ENCODE measurements at regions not wholly inside any gene's neighbourhood (a gene's known extent, or its start where the extent isn't known, plus 50 kb on each side); places are given as distances from the start of the nearest gene placed in this dataset.

- Histone ChIP-seq H3K36me3 (ENCODE audit: control insufficient read depth in 2 of 4, insufficient read depth in 4 of 4, low read length in 3 of 4) (no peaks in the 10 kb centered on the region), H2BK15ac (ENCODE audit: low read length) (no peak overlapping the region), H2BK20ac (ENCODE audit: low read length) (no peak overlapping the region), H2BK12ac (ENCODE audit: low read depth, low read length) (no peak overlapping the region), H3K79me1 (ENCODE audit: low read depth, low read length) (no peaks in the 10 kb centered on the region), H2BK5ac (ENCODE audit: low read depth, low read length) (no peak overlapping the region), H3K79me2 (ENCODE audit: control insufficient read depth in 1 of 2, insufficient read depth in 2 of 2, low read length in 2 of 2) (no peaks in the 10 kb centered on the region), H3K4me3 (ENCODE audit: extremely low read depth in 1 of 4, insufficient read depth in 2 of 4, low read depth in 3 of 4, low read length in 4 of 4) (no peak overlapping the region), H3K23ac (ENCODE audit: insufficient read length) (no peak overlapping the region), H3K4me1 (replicated peaks in 1 of 4; ENCODE audit: control insufficient read depth in 3 of 4, insufficient read depth in 4 of 4, low read length in 3 of 4) (0 out of 7 replicates have a peak, but pooled peaks cover 0 to 2% (median 0%) of the 10 kb centered on the region in 4 experiments), H3K27ac (ENCODE audit: low read depth, low read length) (no peak overlapping the region), H2AK5ac (ENCODE audit: low read depth, low read length) (no peak overlapping the region), H3K23me2 (ENCODE audit: low read depth, low read length) (no peaks in the 10 kb centered on the region), H3K9ac (replicated peaks in 1 of 4; ENCODE audit: extremely low read depth in 1 of 4, low read depth in 3 of 4, low read length in 3 of 4) (no peak overlapping the region), H3K18ac (ENCODE audit: extremely low read depth, low read length) (no peak overlapping the region), H4K91ac (replicated peaks; ENCODE audit: insufficient read length, low read length) (no peak overlapping the region), H3K4ac (replicated peaks; ENCODE audit: insufficient read length, low read depth, low read length) (no peak overlapping the region), H2AFZ (ENCODE audit: low read length) (no peak overlapping the region), H3K27me3 (replicated peaks in 1 of 4; ENCODE audit: control insufficient read depth in 3 of 4, extremely low read depth in 1 of 4, insufficient read depth in 3 of 4, low read length in 3 of 4) (no peaks in the 10 kb centered on the region), H3K9me3 (ENCODE audit: insufficient read depth in 2 of 2, low read depth in 1 of 2, low read length in 1 of 2) (no peaks in the 10 kb centered on the region), H4K5ac (ENCODE audit: insufficient read length, low read depth, low read length) (no peak overlapping the region), H4K8ac (ENCODE audit: extremely low read depth, insufficient read depth, low read length) (no peak overlapping the region), H4K20me1 (replicated peaks in 1 of 2; ENCODE audit: control insufficient read depth in 1 of 2, insufficient read depth in 2 of 2, low read length in 2 of 2) (no peaks in the 10 kb centered on the region), H2BK120ac (replicated peaks; ENCODE audit: low read depth, low read length) (no peak overlapping the region), H3K56ac (replicated peaks; ENCODE audit: insufficient read length, low read depth, low read length) (no peak overlapping the region), H3K4me2 (ENCODE audit: insufficient read depth in 1 of 2, low read depth in 2 of 2, low read length in 2 of 2) (no peak overlapping the region), H3K14ac (ENCODE audit: insufficient read length) (no peak overlapping the region)
- POLR2A ChIA-PET (ENCODE audit: partially characterized antibody): no interaction called here
- WGBS, 2 experiments (ENCODE audit: extremely low coverage in 1 of 2, insufficient coverage in 1 of 2, insufficient read length in 1 of 2, insufficient replicate concordance in 2 of 2, low coverage in 1 of 2, low lambda C conversion rate in 2 of 2, missing lambda C conversion rate in 1 of 2): 92% methylated on average over 1 of the region's 1 CpG; no CpG with 5 or more reads in 1 of the 2 experiments
- CTCF ChIA-PET (ENCODE audit: partially characterized antibody): no interaction called here
- FAIRE-seq: no peak
- no peak for DNase-seq (ENCODE audit: low read depth in 1 of 2, low spot score in 2 of 2)
- TF ChIP-seq CHD7 (IDR thresholded peaks at IDR 0.05; ENCODE audit: insufficient replicate concordance, low read length): no peak
Observed at GRCh38 chr15:46275701-46276100, 640.9 kb downstream of the SQOR start.

Data from H1 (cell line).